ENCODE measurements at regions not wholly inside any gene's neighbourhood (a gene's known extent, or its start where the extent isn't known, plus 50 kb on each side); places are given as distances from the start of the nearest gene placed in this dataset.

DNA sequence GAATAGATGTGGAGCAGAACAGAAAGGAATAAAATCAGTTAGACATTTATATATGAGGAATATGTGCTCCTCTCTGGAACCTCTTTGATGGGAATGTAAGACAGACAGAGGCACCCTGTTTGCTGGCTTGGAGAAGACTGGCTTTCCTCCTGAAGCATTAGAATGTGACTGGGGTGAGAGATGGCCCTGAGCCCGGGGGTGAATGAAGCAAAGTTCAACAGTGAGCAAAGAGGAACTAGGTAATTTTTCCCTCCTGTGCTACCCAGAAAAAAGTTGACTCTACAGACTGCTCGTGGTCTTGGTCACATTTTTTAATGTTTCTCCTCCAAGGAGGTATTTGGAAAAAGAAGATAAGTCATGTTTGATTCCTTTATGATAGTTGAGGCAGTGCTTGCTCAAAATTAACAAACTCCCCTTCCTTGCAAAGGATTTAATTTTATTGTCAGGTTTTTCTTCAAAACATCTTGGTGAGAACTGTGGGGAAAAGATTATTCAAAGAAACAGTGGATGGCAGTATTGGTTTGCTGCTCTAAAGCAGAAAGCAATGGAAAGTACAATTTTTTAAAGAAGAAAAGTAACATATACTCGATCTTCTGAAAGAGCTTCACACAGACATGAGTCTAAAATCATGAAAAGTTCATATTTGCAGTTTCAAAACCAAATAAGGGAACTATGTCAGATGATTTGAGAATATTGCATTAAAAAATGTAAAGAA is 370.4 kb upstream of the CDIN1 start:
- Histone ChIP-seq H3K27ac (no peak overlapping the region), H3K4me1 (replicated peaks in 1 of 2) (peaks cover 0 to 5% of the 10 kb centered on the region in 2 donors), H3K4me3 (no peak overlapping the region)
- no peak for ATAC-seq (replicated peaks in 6 of 8)
- WGBS, 10 experiments: 8 to 95% (median 77%) methylated on average over 1 to 3 of the region's 3 CpGs
- in situ Hi-C loops (cut with MboI; ENCODE audit: low pct_unique_long_range_greater_than_20kb in 2 of 9, low sequenced_read_pairs in 9 of 9, unreplicated experiment in 9 of 9): no loop called here

DNA sequence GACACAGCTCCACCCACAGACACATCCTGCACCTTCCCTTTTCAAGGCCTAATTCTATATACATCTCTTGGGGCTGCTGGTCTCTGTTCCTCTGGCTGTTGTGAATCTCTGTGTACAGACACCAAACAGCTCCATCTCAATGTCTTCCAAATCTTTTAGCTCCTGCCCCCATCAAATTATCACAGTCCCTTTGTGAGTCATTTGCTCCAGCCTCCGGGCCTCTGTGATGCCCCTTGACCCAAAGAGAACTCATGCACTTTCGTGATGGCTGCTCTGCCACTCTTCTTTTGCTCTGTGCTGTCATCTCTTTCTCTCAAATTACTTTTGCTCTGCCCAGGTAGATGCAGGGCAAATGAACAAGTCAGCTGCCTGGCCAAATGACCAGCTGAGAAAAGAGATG is 369.0 kb upstream of the CDIN1 start:
- H3K4me3 ChIP-seq: no peak overlapping the region
- H3K4me1 ChIP-seq (replicated peaks in 1 of 2): peaks cover 0 to 5% of the 10 kb centered on the region in 2 donors
- H3K27ac ChIP-seq: no peak overlapping the region
- in situ Hi-C loops (cut with MboI; ENCODE audit: low pct_unique_long_range_greater_than_20kb in 2 of 9, low sequenced_read_pairs in 9 of 9, unreplicated experiment in 9 of 9): no loop called here
- ATAC-seq (replicated peaks in 6 of 8): no peak
- 38 to 100% (median 74%) methylated on average over 1 to 2 of the region's 2 CpGs; no CpG with 5 or more reads in 4 of the 10 experiments for WGBS, 10 experiments

- no peak for ATAC-seq (replicated peaks in 6 of 8)
- WGBS, 10 experiments: 17 to 100% (median 94%) methylated on average over 2 to 3 of the region's 3 CpGs; no CpG with 5 or more reads in 1 of the 10 experiments
- H3K4me1 ChIP-seq (replicated peaks in 1 of 2): no peaks in the 10 kb centered on the region
- no peak overlapping the region for H3K27ac ChIP-seq
- H3K4me3 ChIP-seq: no peak overlapping the region
- in situ Hi-C loops (cut with MboI; ENCODE audit: low pct_unique_long_range_greater_than_20kb in 2 of 9, low sequenced_read_pairs in 9 of 9, unreplicated experiment in 9 of 9): no loop called here
Measured at GRCh38 chr15:36218322-36218721, 361.1 kb upstream of the CDIN1 start.

DNA sequence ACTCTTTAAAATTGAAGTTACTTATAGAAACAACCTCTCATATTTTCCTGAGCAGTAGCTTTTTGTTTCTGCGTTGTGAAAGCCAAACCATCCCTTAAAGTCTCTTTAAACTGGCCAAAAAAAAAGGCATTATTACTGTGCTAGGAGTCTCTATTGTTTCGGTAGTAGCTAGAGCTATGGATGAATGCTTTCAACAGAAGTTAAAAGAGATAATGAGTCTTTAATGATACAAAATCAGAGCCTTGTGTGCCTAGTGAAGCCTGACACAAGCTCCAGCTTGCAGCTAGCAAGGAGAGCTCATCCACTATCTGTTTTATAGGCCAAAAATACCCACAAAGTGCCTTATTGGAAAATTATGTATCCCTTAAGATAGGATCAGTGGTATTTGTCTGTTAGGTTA is 360.4 kb upstream of the CDIN1 start:
- Histone ChIP-seq H3K4me1 (replicated peaks in 1 of 2) (no peaks in the 10 kb centered on the region), H3K27ac (no peak overlapping the region), H3K4me3 (no peak overlapping the region)
- WGBS, 10 experiments: 0 to 90% (median 47%) methylated on average over 1 to 2 of the region's 2 CpGs; no CpG with 5 or more reads in 1 of the 10 experiments
- peak in 2 of 8 experiments; percentile 36 to 51 for ATAC-seq (replicated peaks in 6 of 8)
- in situ Hi-C loops (cut with MboI; ENCODE audit: low pct_unique_long_range_greater_than_20kb in 2 of 9, low sequenced_read_pairs in 9 of 9, unreplicated experiment in 9 of 9): no loop called here

- H3K27ac ChIP-seq: no peak overlapping the region
- ATAC-seq (replicated peaks in 6 of 8): no peak
- no peaks in the 10 kb centered on the region for H3K4me1 ChIP-seq (replicated peaks in 1 of 2)
- in situ Hi-C loops (cut with MboI; ENCODE audit: low pct_unique_long_range_greater_than_20kb in 2 of 9, low sequenced_read_pairs in 9 of 9, unreplicated experiment in 9 of 9): no loop called here
- H3K4me3 ChIP-seq: no peak overlapping the region
- 60 to 100% (median 93%) methylated on average over 1 of the region's 1 CpG; no CpG with 5 or more reads in 4 of the 10 experiments for WGBS, 10 experiments
Measured at GRCh38 chr15:36221992-36222391, 357.4 kb upstream of the CDIN1 start.

DNA sequence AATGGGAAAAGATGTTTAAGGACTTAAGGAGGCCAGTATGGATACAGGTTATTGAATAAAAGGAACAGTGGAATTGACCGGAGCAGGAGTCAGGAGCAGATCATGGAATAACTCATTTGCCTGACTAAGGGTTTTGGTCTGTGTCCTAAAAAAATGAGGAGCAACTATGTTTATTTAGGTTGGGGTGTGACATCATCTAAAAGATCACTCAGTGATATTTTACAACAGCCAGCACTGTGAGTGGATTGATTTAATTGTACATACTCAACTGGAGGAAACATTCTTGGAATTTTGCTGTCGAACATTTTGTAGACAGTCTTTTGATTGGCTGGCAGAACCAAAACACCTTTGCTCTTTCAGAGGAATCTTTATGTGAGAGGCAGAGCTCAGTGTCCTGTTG is 348.6 kb upstream of the CDIN1 start:
- Histone ChIP-seq H3K27ac (no peak overlapping the region), H3K4me3 (no peak overlapping the region), H3K4me1 (replicated peaks in 1 of 2) (no peaks in the 10 kb centered on the region)
- in situ Hi-C loops (cut with MboI; ENCODE audit: low pct_unique_long_range_greater_than_20kb in 2 of 9, low sequenced_read_pairs in 9 of 9, unreplicated experiment in 9 of 9): no loop called here
- 36 to 100% (median 95%) methylated on average over 1 to 2 of the region's 2 CpGs; no CpG with 5 or more reads in 1 of the 10 experiments for WGBS, 10 experiments
- ATAC-seq (replicated peaks in 6 of 8): no peak

DNA sequence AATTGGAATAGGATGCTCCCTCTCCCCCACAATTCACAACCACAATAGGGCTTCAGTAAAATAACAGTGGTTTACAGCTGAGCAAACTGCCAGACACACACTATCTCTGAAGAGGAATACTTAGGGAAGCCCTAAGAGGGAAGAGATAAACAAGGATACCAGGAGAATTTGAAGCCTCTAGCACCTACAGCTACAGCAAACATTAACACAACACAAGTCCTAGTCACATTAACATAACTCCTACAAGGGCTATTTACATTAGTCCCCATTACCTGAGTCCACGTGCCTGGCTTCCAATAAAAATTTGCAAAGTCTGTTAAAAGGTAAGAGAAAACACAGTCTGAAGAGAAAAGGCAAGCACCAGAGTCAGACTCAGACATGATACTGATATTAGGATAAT is 346.9 kb upstream of the CDIN1 start:
- ATAC-seq (replicated peaks in 6 of 8): no peak
- Histone ChIP-seq H3K4me3 (no peak overlapping the region), H3K4me1 (replicated peaks in 1 of 2) (no peaks in the 10 kb centered on the region), H3K27ac (no peak overlapping the region)
- in situ Hi-C loops (cut with MboI; ENCODE audit: low pct_unique_long_range_greater_than_20kb in 2 of 9, low sequenced_read_pairs in 9 of 9, unreplicated experiment in 9 of 9): no loop called here
- 33 to 67% (median 46%) methylated on average over 1 of the region's 1 CpG; no CpG with 5 or more reads in 2 of the 10 experiments for WGBS, 10 experiments

DNA sequence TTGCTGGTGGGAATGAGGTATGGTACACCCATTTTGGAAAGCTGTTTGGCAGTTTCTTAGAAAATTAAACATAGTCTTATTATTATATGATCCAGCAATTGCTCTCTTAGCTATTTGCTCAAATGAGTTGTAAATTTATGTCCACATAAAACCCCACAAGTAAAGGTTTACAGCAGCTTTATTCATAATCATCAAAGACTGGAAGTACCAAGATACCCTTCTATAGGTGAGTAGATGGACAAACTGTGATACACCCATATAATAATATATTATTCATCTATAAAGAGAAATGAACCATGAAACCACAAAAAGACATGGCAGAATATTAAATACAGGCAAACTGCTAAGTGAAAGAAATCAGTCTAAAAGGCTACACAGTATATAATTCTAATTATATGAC is 344.7 kb upstream of the CDIN1 start:
- in situ Hi-C loops (cut with MboI; ENCODE audit: low pct_unique_long_range_greater_than_20kb in 2 of 9, low sequenced_read_pairs in 9 of 9, unreplicated experiment in 9 of 9): no loop called here
- ATAC-seq (replicated peaks in 6 of 8): no peak
- Histone ChIP-seq H3K4me1 (replicated peaks in 1 of 2) (no peaks in the 10 kb centered on the region), H3K4me3 (no peak overlapping the region), H3K27ac (no peak overlapping the region)

- Histone ChIP-seq H3K4me1 (replicated peaks in 1 of 2) (no peaks in the 10 kb centered on the region), H3K27ac (no peak overlapping the region), H3K4me3 (no peak overlapping the region)
- in situ Hi-C loops (cut with MboI; ENCODE audit: low pct_unique_long_range_greater_than_20kb in 2 of 9, low sequenced_read_pairs in 9 of 9, unreplicated experiment in 9 of 9): no loop called here
- no peak for ATAC-seq (replicated peaks in 6 of 8)
Measured at GRCh38 chr15:36235173-36235572, 344.3 kb upstream of the CDIN1 start.

DNA sequence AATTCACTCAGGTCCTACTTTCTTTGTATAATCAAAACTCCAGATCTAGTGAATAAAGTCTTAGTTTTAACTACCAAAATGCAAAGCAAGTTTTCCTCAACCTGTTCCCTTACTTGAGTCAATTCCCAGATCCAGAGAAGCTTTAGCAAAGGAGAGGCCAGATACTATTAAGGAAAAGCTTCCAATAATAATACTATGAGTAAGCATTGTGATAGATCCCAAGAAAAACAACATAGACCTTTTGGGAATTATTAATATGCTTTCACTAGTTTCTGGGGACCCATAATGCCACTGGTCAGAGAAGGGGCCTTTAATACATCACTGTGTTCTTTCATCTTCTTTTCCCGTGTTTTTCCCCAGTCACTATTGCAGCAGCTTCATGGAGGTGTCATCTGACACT is 339.9 kb upstream of the CDIN1 start:
- Histone ChIP-seq H3K4me1 (replicated peaks in 1 of 2) (no peaks in the 10 kb centered on the region), H3K27ac (no peak overlapping the region), H3K4me3 (no peak overlapping the region)
- no peak for ATAC-seq (replicated peaks in 6 of 8)
- in situ Hi-C loops (cut with MboI; ENCODE audit: low pct_unique_long_range_greater_than_20kb in 2 of 9, low sequenced_read_pairs in 9 of 9, unreplicated experiment in 9 of 9): no loop called here
- 44 to 100% (median 83%) methylated on average over 1 of the region's 1 CpG; no CpG with 5 or more reads in 4 of the 10 experiments for WGBS, 10 experiments

DNA sequence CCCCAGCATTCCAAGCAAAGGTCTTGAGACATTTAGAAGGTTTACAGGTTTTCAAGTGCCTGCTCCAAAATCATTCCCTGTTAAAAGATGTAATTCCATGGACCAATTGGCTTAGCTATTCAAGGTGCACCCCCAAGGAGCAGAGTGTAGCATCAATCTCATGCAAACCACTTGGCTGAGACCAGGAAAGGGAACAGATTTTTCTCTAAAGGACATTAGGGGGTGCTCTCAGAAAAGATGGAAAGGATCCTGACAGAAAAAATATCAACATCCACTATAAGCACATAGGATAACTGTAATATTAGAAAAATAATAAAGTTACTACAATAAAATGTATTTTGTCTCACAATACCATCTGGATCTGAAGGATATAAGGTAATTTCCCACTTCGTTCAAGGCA is 328.0 kb upstream of the CDIN1 start:
- in situ Hi-C loops (cut with MboI; ENCODE audit: low pct_unique_long_range_greater_than_20kb in 2 of 9, low sequenced_read_pairs in 9 of 9, unreplicated experiment in 9 of 9): no loop called here
- Histone ChIP-seq H3K4me1 (replicated peaks in 1 of 2) (peaks cover 6 to 19% of the 10 kb centered on the region in 2 donors), H3K27ac (no peak overlapping the region), H3K4me3 (no peak overlapping the region)
- WGBS, 10 experiments: 0 to 100% (median 85%) methylated on average over 1 of the region's 1 CpG; no CpG with 5 or more reads in 4 of the 10 experiments
- ATAC-seq (replicated peaks in 6 of 8): no peak

GRCh38 chr15:36252146-36252711 is 327.2 kb upstream of the CDIN1 start:
- ATAC-seq (replicated peaks in 6 of 8): no peak
- Histone ChIP-seq H3K27ac (no peak overlapping the region), H3K4me3 (no peak overlapping the region), H3K4me1 (replicated peaks in 1 of 2) (peaks cover 6 to 19% of the 10 kb centered on the region in 2 donors)
- WGBS, 10 experiments: 70 to 100% (median 93%) methylated on average over 1 to 10 of the region's 10 CpGs; no CpG with 5 or more reads in 2 of the 10 experiments
- in situ Hi-C loops (cut with MboI; ENCODE audit: low pct_unique_long_range_greater_than_20kb in 2 of 9, low sequenced_read_pairs in 9 of 9, unreplicated experiment in 9 of 9): no loop called here

- peaks cover 6 to 10% of the 10 kb centered on the region in 2 donors for H3K4me1 ChIP-seq (replicated peaks in 1 of 2)
- in situ Hi-C loops (cut with MboI; ENCODE audit: low pct_unique_long_range_greater_than_20kb in 2 of 9, low sequenced_read_pairs in 9 of 9, unreplicated experiment in 9 of 9): no loop called here
- no peak overlapping the region for H3K4me3 ChIP-seq
- H3K27ac ChIP-seq: no peak overlapping the region
- no peak for ATAC-seq (replicated peaks in 6 of 8)
Measured at GRCh38 chr15:36254426-36254825, 325.0 kb upstream of the CDIN1 start.

- in situ Hi-C loops (cut with MboI; ENCODE audit: low pct_unique_long_range_greater_than_20kb in 2 of 9, low sequenced_read_pairs in 9 of 9, unreplicated experiment in 9 of 9): no loop called here
- ATAC-seq (replicated peaks in 6 of 8): peak in 5 of 8 experiments; percentile 75 to 95 (median 93)
- 0 to 100% (median 20%) methylated on average over 1 of the region's 1 CpG; no CpG with 5 or more reads in 3 of the 10 experiments for WGBS, 10 experiments
- Histone ChIP-seq H3K27ac (peak overlapping the region; percentile 47 to 61), H3K4me3 (no peak overlapping the region), H3K4me1 (replicated peaks in 1 of 2) (peaks cover 6 to 8% of the 10 kb centered on the region in 2 donors)
Measured at GRCh38 chr15:36256404-36256807, 323.0 kb upstream of the CDIN1 start.
